GM12872 (cell line): ENCODE measurements at regions not wholly inside any gene's neighbourhood (a gene's known extent, or its start where the extent isn't known, plus 50 kb on each side); places are given as distances from the start of the nearest gene placed in this dataset.

Experiments used
- TF ChIP-seq, protein P1 (sequence below): IDR thresholded peaks from 3 replicates; pipeline ENCODE4 v1.5.1; 2011; ENCODE audit warnings: low read depth, mild to moderate bottlenecking, low read length, moderate library complexity; ENCODE audit not compliant: insufficient read depth

DNA sequence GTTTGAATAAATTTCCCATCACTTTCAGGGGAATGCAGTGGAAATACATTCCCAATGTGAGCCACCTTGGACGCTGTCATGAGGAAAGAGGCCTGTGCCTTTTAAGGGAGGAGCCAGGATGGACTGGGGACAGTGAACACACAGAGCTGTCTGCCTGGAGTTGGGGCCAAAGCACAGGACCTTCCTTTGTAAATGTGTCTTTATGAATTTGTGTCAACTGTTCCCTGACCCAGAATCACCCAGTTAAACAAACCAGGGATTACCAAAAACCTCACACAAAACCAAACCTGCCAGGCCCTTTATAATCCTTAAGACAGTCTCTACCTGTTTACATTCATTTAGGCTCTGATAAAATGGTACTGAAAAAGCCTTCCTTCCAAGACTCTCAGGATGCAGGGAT lies 513.7 kb downstream of the MAFB start:
- TF ChIP-seq, protein P1, sequence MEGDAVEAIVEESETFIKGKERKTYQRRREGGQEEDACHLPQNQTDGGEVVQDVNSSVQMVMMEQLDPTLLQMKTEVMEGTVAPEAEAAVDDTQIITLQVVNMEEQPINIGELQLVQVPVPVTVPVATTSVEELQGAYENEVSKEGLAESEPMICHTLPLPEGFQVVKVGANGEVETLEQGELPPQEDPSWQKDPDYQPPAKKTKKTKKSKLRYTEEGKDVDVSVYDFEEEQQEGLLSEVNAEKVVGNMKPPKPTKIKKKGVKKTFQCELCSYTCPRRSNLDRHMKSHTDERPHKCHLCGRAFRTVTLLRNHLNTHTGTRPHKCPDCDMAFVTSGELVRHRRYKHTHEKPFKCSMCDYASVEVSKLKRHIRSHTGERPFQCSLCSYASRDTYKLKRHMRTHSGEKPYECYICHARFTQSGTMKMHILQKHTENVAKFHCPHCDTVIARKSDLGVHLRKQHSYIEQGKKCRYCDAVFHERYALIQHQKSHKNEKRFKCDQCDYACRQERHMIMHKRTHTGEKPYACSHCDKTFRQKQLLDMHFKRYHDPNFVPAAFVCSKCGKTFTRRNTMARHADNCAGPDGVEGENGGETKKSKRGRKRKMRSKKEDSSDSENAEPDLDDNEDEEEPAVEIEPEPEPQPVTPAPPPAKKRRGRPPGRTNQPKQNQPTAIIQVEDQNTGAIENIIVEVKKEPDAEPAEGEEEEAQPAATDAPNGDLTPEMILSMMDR: no peak

DNA sequence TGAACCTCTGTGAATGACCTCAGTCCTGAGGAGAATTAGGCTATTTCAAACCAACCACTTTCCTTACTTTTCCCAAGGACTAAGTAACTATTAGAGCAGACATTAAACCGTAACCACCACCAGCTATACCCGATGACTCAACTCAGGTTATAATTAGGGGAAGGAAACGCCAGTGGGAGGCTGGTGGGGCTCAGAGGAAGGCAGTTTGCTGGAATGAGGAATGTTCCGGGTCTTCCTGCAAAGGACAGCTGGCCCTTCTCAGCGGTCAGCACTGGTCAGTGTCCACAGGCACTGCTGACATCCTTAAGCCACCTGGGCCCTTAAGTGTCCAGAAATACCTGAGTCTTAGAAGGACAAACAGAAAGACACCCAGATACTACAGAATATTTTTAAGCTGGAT lies 515.2 kb downstream of the MAFB start:
- TF ChIP-seq, protein P1: no peak

DNA sequence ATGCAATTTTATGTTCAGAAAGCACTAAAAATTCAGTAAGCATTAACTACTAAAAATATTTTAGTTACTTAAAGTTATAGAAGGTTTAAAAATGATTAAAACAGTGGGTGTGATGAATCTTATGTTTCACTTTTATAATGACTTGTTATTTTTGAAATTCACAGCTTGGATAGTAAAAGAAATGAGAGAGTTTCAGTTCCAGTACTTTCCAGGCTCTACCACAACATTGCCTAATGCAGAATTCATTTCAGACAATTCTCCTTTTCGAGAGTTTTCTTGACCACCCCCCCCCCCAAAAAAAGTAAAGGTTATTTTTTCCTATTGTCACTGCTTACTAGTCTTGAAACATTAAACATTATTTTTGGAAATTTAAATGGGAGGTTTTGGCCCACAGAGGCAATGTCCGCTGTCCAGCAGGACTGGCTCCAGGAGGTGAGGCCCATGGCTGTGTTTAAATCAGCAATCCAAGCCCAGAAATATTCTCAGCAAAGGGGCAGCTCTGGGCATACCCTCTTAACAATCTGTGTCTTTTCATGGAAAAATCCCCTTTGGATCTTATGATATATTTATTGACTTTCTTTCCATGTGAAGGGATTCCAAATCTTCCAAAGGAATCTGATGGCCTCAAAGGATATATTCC lies 519.9 kb downstream of the MAFB start:
- TF ChIP-seq, protein P1: no peak

DNA sequence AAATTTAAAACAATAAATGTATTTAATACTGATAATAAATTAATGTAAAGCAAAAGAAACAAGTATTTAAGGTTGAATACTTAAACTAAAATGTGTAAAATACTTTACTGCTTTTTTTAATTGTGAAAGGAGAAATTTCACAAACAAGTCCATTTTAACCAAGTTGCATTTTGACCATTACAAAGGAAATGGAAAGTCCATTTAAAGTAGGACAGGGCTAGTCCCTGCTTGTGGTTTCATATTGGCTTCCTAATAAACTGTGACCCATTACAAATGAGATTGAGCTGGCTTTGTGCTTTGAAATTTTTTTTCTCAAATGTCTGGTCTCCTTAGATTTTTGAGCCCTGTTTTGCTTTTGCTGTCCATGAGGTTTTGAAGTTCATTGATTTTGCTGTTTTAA lies 527.6 kb downstream of the MAFB start:
- TF ChIP-seq, protein P1: no peak

DNA sequence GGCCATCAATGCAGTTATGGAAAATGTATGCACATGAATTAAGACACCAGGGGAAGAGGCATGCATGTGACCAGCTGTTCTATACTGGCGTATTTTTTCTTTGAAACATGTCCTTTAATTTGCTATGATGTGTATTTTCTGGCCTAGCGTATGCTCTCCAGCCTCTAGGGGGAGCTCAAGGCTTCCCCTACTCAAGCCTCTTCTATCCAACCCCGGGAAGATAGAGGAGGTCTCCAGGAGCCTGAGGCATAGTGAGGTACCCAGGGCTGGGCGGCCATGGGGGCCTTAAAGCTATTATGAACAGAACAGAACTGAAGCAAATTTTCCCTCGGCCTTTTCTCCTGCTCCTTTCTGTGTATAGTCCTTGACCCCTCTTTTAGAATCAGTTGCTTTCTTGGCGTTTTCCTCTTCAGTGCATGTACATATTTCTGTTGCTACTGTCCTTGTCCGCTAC lies 528.9 kb downstream of the MAFB start:
- TF ChIP-seq, protein P1: peak; percentile 87

DNA sequence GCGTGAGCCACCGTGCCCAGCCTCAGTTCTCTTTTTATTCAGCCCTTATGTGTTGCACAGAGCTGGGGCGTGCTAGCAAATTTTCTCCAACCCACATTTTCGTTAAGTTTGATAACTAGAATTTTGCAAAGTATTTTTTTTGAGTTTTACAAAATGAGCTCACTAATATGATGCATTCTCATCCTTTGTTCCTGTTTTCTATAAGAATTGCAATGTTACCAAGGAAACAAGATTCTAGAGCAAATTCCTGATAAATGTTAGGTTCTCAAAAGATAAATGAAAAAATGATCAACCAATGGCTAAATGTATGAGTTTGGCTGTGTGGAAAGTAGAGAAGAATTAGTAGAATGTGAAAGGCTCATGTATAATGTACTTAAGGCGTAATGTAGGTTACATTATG lies 529.8 kb downstream of the MAFB start:
- TF ChIP-seq, protein P1: no peak

DNA sequence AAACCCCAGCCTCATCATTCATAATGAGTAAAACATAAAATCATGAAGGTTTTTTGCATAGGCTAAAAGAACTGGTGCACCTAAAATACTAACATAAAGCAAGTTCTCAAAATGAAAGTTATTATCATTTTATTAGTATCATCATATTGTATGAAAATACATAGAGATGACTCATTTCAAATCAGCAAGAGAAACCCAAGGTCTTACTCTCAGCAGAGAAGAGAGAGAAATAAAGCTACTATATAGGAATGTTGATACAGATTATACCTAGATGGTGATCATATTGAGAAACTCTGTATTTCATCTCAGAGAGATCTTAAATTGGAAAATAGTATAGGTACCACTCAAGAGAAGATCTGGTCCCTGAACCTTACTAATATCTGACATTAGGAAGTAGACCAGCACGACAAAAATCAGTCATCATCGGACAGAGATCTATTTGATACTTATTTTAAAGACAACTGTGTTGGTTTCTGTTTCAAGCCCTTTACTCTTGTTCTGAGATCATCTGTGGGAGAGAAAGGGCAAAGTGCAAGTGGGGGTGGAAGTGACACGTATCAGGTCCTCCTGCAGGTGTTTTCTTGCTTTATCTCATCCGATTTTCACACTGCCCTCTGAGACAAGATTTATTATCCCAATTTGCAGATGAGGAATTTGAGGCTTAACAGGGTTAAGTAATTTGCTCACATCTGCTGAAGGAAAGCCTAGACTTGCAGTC lies 532.3 kb downstream of the MAFB start:
- TF ChIP-seq, protein P1: no peak
